GM23338 (cell line): ENCODE measurements at regions not wholly inside any gene's neighbourhood (a gene's known extent, or its start where the extent isn't known, plus 50 kb on each side); places are given as distances from the start of the nearest gene placed in this dataset.

ENCODE experiments used
- ATAC-seq: fragments of 200-7000 bp; cut with Tn5 transposase; 3 replicates; pipeline ENCODE4 v1.9.1; 2020
- DNase-seq: peaks from one replicate; pipeline ENCODE4 v3.0.0-alpha.2; 2015; ENCODE audit warnings: low spot score
- H2AFZ ChIP-seq: fragments of 200-600 bp; sonication (generic); 2 replicates; pipeline ENCODE4 v1.8.0; 2016; ENCODE audit warnings: antibody characterized with exemption, mild to moderate bottlenecking, moderate library complexity
- H3F3A ChIP-seq: fragments of 200-600 bp; sonication (generic); replicated peaks from 2 replicates; pipeline ENCODE4 v1.8.0; 2017; ENCODE audit warnings: antibody characterized with exemption, mixed run types, low read depth
- H3K27ac ChIP-seq: fragments of 200-600 bp; sonication (generic); 2 replicates; pipeline ENCODE4 v1.6.1; 2016; ENCODE audit warnings: low read depth
- H3K27me3 ChIP-seq: fragments of 200-600 bp; sonication (generic); 2 replicates; pipeline ENCODE4 v1.8.0; 2016; ENCODE audit warnings: mild to moderate bottlenecking, mixed run types, moderate library complexity; ENCODE audit not compliant: insufficient read depth
- H3K36me3 ChIP-seq: fragments of 200-600 bp; sonication (generic); 2 replicates; pipeline ENCODE4 v1.8.0; 2016; ENCODE audit warnings: mild to moderate bottlenecking; ENCODE audit not compliant: insufficient read depth
- H3K4me1 ChIP-seq: fragments of 200-600 bp; sonication (generic); 2 replicates; pipeline ENCODE4 v1.8.0; 2016; ENCODE audit warnings: mild to moderate bottlenecking, moderate library complexity; ENCODE audit not compliant: insufficient read depth
- H3K4me2 ChIP-seq: fragments of 200-600 bp; sonication (generic); 2 replicates; pipeline ENCODE4 v1.7.1; 2017; ENCODE audit warnings: mixed run types
- H3K4me3 ChIP-seq: fragments of 200-600 bp; sonication (generic); 2 replicates; pipeline ENCODE4 v1.6.1; 2016; ENCODE audit warnings: mixed run types
- H3K79me2 ChIP-seq: fragments of 200-600 bp; sonication (generic); replicated peaks from 2 replicates; pipeline ENCODE4 v1.8.0; 2017; ENCODE audit warnings: mild to moderate bottlenecking; ENCODE audit not compliant: insufficient read depth
- H3K9me2 ChIP-seq: fragments of 200-600 bp; sonication (generic); 2 replicates; pipeline ENCODE4 v1.8.0; 2017; ENCODE audit not compliant: insufficient read depth
- H4K20me1 ChIP-seq: fragments of 200-600 bp; sonication (generic); replicated peaks from 2 replicates; pipeline ENCODE4 v1.8.0; 2017; ENCODE audit warnings: mild to moderate bottlenecking; ENCODE audit not compliant: insufficient read depth
- H3K27ac Mint-ChIP-seq: 2 replicates; pipeline ENCODE4 v1.8.0; 2020; ENCODE audit warnings: inconsistent platforms, mild to moderate bottlenecking, moderate library complexity, mixed read lengths
- H3K27me3 Mint-ChIP-seq: 3 replicates; pipeline ENCODE4 v1.8.0; 2022; ENCODE audit warnings: low read depth, mild to moderate bottlenecking, moderate library complexity, mixed read lengths, inconsistent platforms; ENCODE audit not compliant: insufficient read depth, poor library complexity
- H3K36me3 Mint-ChIP-seq: 3 replicates; pipeline ENCODE4 v1.8.0; 2021; ENCODE audit warnings: low read depth, mild to moderate bottlenecking, inconsistent platforms, moderate library complexity, mixed read lengths
- H3K4me1 Mint-ChIP-seq: 3 replicates; pipeline ENCODE4 v1.8.0; 2020; ENCODE audit warnings: mild to moderate bottlenecking, inconsistent platforms, mixed read lengths
- H3K4me3 Mint-ChIP-seq: 3 replicates; pipeline ENCODE4 v1.8.0; 2021; ENCODE audit warnings: moderate library complexity, mild to moderate bottlenecking, inconsistent platforms, mixed read lengths
- H3K9me3 Mint-ChIP-seq: 3 replicates; pipeline ENCODE4 v1.8.0; 2020; ENCODE audit warnings: moderate library complexity, mild to moderate bottlenecking, inconsistent platforms, mixed read lengths
- CREB1 ChIP-seq: fragments of 250-450 bp; sonication (Bioruptor Pico); IDR thresholded peaks from 2 replicates; pipeline ENCODE4 v1.5.0; 2020; ENCODE audit warnings: low read depth, mild to moderate bottlenecking, moderate library complexity
- EZH2 ChIP-seq: fragments of 200-600 bp; sonication (generic); IDR thresholded peaks from one replicate; pipeline ENCODE4 v1.8.0; 2017; ENCODE audit warnings: antibody characterized with exemption, mild to moderate bottlenecking, low read depth; ENCODE audit not compliant: unreplicated experiment
- EZH2phosphoT487 ChIP-seq: fragments of 200-600 bp; sonication (generic); IDR thresholded peaks from one replicate; pipeline ENCODE4 v1.8.1; 2018; ENCODE audit warnings: antibody characterized with exemption; ENCODE audit not compliant: unreplicated experiment
- JUNB ChIP-seq: IDR thresholded peaks from one replicate; pipeline ENCODE4 v1.6.1; 2016; ENCODE audit warnings: antibody characterized with exemption; ENCODE audit not compliant: unreplicated experiment
- NANOG ChIP-seq: IDR thresholded peaks from 2 replicates; pipeline ENCODE4 v1.6.1; 2016; ENCODE audit warnings: antibody characterized with exemption, borderline replicate concordance
- POLR2AphosphoS5 ChIP-seq: IDR thresholded peaks from 2 replicates; pipeline ENCODE4 v1.6.1; 2016; ENCODE audit warnings: antibody characterized with exemption, low read depth
- STAT1 ChIP-seq: IDR thresholded peaks from one replicate; pipeline ENCODE4 v1.6.1; 2016; ENCODE audit warnings: antibody characterized with exemption; ENCODE audit not compliant: unreplicated experiment
- ZNF114 ChIP-seq: fragments of 250-450 bp; sonication (Bioruptor Pico); IDR thresholded peaks from 2 replicates; pipeline ENCODE4 v1.5.0; 2020; ENCODE audit warnings: mild to moderate bottlenecking, moderate library complexity
- ZNF331 ChIP-seq: fragments of 250-450 bp; sonication (Bioruptor Pico); IDR thresholded peaks from 2 replicates; pipeline ENCODE4 v1.5.0; 2020; ENCODE audit warnings: low read depth, mild to moderate bottlenecking, moderate library complexity
- TF ChIP-seq, protein P1 (sequence below), 2 experiments: fragments of 200-600 bp in 1 of 2; sonication (generic) in 1 of 2; conservative IDR thresholded peaks; 2 replicates each; pipeline versions ENCODE4 v1.5.1 to v1.6.1; 2016 to 2017; ENCODE audit warnings: antibody characterized with exemption in 2 of 2, low read depth in 2 of 2, mild to moderate bottlenecking in 2 of 2, moderate library complexity in 1 of 2
- TF ChIP-seq, protein P2 (sequence below): IDR thresholded peaks from 2 replicates; pipeline ENCODE4 v1.6.1; 2016; ENCODE audit warnings: antibody characterized with exemption
- TF ChIP-seq, protein P3 (sequence below): IDR thresholded peaks from one replicate; pipeline ENCODE4 v1.6.1; 2018; ENCODE audit warnings: antibody characterized with exemption; ENCODE audit not compliant: unreplicated experiment
- TF ChIP-seq, protein P4 (sequence below): fragments of 250-450 bp; sonication (Bioruptor Pico); IDR thresholded peaks from 2 replicates; pipeline ENCODE4 v1.5.0; 2020; ENCODE audit warnings: mild to moderate bottlenecking, moderate library complexity

DNA sequence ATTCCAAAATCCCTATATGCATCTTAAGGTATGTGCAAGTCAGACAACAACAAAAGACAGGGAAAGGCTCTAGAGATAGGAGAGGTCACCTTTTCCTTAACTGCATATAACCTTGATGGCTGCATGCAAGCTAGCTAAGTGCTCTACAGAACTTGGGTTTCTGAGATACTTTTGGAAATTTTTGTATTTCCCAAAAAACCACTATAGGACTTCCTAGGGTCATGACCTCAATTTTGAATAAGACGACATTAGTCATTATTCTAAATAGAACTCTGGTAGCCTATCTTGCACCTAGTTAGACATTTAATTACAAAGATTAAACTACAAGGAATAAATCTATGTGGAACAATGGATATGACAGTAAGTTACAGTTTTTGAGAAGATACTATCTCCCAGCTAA lies 309.3 kb downstream of the BCAT1 start:
- Histone ChIP-seq H3K27ac (no peak overlapping the region), H3K36me3 (no peaks in the 10 kb centered on the region), H3K4me3 (no peak overlapping the region), H3K79me2 (no peaks in the 10 kb centered on the region), H3K4me1 (no peaks in the 10 kb centered on the region), H2AFZ (no peak overlapping the region), H3F3A (no peaks in the 10 kb centered on the region), H3K9me2 (no peaks in the 10 kb centered on the region), H4K20me1 (no peaks in the 10 kb centered on the region; the same call in 1 of the 2 replicates), H3K4me2 (no peak overlapping the region), H3K27me3 (no peaks in the 10 kb centered on the region)
- no peak for TF ChIP-seq ZNF114 (CRISPR knock-in tag)
- TF ChIP-seq ZNF331: no peak
- TF ChIP-seq EZH2: no peak
- no peak for TF ChIP-seq CREB1 (CRISPR knock-in tag)
- no peak for TF ChIP-seq STAT1
- TF ChIP-seq JUNB: no peak
- TF ChIP-seq, protein P1, sequence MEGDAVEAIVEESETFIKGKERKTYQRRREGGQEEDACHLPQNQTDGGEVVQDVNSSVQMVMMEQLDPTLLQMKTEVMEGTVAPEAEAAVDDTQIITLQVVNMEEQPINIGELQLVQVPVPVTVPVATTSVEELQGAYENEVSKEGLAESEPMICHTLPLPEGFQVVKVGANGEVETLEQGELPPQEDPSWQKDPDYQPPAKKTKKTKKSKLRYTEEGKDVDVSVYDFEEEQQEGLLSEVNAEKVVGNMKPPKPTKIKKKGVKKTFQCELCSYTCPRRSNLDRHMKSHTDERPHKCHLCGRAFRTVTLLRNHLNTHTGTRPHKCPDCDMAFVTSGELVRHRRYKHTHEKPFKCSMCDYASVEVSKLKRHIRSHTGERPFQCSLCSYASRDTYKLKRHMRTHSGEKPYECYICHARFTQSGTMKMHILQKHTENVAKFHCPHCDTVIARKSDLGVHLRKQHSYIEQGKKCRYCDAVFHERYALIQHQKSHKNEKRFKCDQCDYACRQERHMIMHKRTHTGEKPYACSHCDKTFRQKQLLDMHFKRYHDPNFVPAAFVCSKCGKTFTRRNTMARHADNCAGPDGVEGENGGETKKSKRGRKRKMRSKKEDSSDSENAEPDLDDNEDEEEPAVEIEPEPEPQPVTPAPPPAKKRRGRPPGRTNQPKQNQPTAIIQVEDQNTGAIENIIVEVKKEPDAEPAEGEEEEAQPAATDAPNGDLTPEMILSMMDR (conservative IDR thresholded peaks at IDR 0.05; ENCODE audit: low read depth in 2 of 2): no peak
- no peak for TF ChIP-seq NANOG
- TF ChIP-seq, protein P2, sequence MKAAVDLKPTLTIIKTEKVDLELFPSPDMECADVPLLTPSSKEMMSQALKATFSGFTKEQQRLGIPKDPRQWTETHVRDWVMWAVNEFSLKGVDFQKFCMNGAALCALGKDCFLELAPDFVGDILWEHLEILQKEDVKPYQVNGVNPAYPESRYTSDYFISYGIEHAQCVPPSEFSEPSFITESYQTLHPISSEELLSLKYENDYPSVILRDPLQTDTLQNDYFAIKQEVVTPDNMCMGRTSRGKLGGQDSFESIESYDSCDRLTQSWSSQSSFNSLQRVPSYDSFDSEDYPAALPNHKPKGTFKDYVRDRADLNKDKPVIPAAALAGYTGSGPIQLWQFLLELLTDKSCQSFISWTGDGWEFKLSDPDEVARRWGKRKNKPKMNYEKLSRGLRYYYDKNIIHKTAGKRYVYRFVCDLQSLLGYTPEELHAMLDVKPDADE: no peak
- TF ChIP-seq, protein P3, sequence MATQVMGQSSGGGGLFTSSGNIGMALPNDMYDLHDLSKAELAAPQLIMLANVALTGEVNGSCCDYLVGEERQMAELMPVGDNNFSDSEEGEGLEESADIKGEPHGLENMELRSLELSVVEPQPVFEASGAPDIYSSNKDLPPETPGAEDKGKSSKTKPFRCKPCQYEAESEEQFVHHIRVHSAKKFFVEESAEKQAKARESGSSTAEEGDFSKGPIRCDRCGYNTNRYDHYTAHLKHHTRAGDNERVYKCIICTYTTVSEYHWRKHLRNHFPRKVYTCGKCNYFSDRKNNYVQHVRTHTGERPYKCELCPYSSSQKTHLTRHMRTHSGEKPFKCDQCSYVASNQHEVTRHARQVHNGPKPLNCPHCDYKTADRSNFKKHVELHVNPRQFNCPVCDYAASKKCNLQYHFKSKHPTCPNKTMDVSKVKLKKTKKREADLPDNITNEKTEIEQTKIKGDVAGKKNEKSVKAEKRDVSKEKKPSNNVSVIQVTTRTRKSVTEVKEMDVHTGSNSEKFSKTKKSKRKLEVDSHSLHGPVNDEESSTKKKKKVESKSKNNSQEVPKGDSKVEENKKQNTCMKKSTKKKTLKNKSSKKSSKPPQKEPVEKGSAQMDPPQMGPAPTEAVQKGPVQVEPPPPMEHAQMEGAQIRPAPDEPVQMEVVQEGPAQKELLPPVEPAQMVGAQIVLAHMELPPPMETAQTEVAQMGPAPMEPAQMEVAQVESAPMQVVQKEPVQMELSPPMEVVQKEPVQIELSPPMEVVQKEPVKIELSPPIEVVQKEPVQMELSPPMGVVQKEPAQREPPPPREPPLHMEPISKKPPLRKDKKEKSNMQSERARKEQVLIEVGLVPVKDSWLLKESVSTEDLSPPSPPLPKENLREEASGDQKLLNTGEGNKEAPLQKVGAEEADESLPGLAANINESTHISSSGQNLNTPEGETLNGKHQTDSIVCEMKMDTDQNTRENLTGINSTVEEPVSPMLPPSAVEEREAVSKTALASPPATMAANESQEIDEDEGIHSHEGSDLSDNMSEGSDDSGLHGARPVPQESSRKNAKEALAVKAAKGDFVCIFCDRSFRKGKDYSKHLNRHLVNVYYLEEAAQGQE: no peak
- no peak for TF ChIP-seq EZH2phosphoT487
- TF ChIP-seq POLR2AphosphoS5: no peak
- TF ChIP-seq, protein P4, sequence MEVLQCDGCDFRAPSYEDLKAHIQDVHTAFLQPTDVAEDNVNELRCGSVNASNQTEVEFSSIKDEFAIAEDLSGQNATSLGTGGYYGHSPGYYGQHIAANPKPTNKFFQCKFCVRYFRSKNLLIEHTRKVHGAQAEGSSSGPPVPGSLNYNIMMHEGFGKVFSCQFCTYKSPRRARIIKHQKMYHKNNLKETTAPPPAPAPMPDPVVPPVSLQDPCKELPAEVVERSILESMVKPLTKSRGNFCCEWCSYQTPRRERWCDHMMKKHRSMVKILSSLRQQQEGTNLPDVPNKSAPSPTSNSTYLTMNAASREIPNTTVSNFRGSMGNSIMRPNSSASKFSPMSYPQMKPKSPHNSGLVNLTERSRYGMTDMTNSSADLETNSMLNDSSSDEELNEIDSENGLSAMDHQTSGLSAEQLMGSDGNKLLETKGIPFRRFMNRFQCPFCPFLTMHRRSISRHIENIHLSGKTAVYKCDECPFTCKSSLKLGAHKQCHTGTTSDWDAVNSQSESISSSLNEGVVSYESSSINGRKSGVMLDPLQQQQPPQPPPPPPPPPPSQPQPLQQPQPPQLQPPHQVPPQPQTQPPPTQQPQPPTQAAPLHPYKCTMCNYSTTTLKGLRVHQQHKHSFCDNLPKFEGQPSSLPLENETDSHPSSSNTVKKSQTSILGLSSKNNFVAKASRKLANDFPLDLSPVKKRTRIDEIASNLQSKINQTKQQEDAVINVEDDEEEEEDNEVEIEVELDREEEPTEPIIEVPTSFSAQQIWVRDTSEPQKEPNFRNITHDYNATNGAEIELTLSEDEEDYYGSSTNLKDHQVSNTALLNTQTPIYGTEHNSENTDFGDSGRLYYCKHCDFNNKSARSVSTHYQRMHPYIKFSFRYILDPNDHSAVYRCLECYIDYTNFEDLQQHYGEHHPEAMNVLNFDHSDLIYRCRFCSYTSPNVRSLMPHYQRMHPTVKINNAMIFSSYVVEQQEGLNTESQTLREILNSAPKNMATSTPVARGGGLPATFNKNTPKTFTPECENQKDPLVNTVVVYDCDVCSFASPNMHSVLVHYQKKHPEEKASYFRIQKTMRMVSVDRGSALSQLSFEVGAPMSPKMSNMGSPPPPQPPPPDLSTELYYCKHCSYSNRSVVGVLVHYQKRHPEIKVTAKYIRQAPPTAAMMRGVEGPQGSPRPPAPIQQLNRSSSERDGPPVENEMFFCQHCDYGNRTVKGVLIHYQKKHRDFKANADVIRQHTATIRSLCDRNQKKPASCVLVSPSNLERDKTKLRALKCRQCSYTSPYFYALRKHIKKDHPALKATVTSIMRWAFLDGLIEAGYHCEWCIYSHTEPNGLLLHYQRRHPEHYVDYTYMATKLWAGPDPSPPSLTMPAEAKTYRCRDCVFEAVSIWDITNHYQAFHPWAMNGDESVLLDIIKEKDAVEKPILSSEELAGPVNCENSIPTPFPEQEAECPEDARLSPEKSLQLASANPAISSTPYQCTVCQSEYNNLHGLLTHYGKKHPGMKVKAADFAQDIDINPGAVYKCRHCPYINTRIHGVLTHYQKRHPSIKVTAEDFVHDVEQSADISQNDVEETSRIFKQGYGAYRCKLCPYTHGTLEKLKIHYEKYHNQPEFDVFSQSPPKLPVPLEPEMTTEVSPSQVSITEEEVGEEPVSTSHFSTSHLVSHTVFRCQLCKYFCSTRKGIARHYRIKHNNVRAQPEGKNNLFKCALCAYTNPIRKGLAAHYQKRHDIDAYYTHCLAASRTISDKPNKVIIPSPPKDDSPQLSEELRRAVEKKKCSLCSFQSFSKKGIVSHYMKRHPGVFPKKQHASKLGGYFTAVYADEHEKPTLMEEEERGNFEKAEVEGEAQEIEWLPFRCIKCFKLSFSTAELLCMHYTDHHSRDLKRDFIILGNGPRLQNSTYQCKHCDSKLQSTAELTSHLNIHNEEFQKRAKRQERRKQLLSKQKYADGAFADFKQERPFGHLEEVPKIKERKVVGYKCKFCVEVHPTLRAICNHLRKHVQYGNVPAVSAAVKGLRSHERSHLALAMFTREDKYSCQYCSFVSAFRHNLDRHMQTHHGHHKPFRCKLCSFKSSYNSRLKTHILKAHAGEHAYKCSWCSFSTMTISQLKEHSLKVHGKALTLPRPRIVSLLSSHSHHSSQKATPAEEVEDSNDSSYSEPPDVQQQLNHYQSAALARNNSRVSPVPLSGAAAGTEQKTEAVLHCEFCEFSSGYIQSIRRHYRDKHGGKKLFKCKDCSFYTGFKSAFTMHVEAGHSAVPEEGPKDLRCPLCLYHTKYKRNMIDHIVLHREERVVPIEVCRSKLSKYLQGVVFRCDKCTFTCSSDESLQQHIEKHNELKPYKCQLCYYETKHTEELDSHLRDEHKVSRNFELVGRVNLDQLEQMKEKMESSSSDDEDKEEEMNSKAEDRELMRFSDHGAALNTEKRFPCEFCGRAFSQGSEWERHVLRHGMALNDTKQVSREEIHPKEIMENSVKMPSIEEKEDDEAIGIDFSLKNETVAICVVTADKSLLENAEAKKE (CRISPR knock-in tag): no peak
- no peak overlapping the region for H3K27ac Mint-ChIP-seq
- no peaks in the 10 kb centered on the region for H3K27me3 Mint-ChIP-seq
- no peaks in the 10 kb centered on the region for H3K9me3 Mint-ChIP-seq
- ATAC-seq (no peak), DNase-seq (no peak)
- no peaks in the 10 kb centered on the region for H3K36me3 Mint-ChIP-seq
- no peak overlapping the region for H3K4me3 Mint-ChIP-seq
- peaks cover 6% of the 10 kb centered on the region for H3K4me1 Mint-ChIP-seq
